Pulmonary artery endothelial cell (primary cell): ENCODE measurements at regions not wholly inside any gene's neighbourhood (a gene's known extent, or its start where the extent isn't known, plus 50 kb on each side); places are given as distances from the start of the nearest gene placed in this dataset.
A peak's percentile ranks its signal among the peaks of the same experiment; 100 is the strongest.
"Not testable (repeated sequence)": the region's sequence is repeated elsewhere in the genome, so short reads cannot be mapped to it uniquely, and the experiment has no call there.

ENCODE experiments used
- DNase-seq: peaks from one replicate; pipeline ENCODE4 v3.0.0-alpha.2; 2011; ENCODE audit warnings: low read depth, low spot score

GRCh38 chr1:98129491-98129890, 208.7 kb upstream of the DPYD start:
- DNase-seq = no peak

GRCh38 chr1:98126740-98127139, 205.9 kb upstream of the DPYD start:
- DNase-seq = no peak

GRCh38 chr1:98121646-98122045, 200.8 kb upstream of the DPYD start:
- DNase-seq = no peak

GRCh38 chr1:98119796-98120195, 199.0 kb upstream of the DPYD start:
- no peak for DNase-seq

- no peak for DNase-seq
Observed at GRCh38 chr1:98113811-98114210, 193.0 kb upstream of the DPYD start.

GRCh38 chr1:98112626-98113025, 191.8 kb upstream of the DPYD start:
- no peak for DNase-seq

- DNase-seq = no peak
Observed at GRCh38 chr1:98110674-98111073, 189.8 kb upstream of the DPYD start.

- not testable (repeated sequence) for DNase-seq
Observed at GRCh38 chr1:98108378-98108777, 187.5 kb upstream of the DPYD start.

- no peak for DNase-seq
Observed at GRCh38 chr1:98107256-98107655, 186.4 kb upstream of the DPYD start.

- DNase-seq = no peak
Observed at GRCh38 chr1:98104289-98104688, 183.5 kb upstream of the DPYD start.

GRCh38 chr1:98103617-98104285, 182.9 kb upstream of the DPYD start:
- DNase-seq = no peak

- no peak for DNase-seq
Observed at GRCh38 chr1:98102345-98103030, 181.7 kb upstream of the DPYD start.

GRCh38 chr1:98101364-98101763, 180.5 kb upstream of the DPYD start:
- no peak for DNase-seq

- no peak for DNase-seq
Observed at GRCh38 chr1:98099501-98099900, 178.7 kb upstream of the DPYD start.

GRCh38 chr1:98098473-98098872, 177.6 kb upstream of the DPYD start:
- DNase-seq = no peak

GRCh38 chr1:98090351-98090750, 169.5 kb upstream of the DPYD start:
- no peak for DNase-seq

- no peak for DNase-seq
Observed at GRCh38 chr1:98088381-98088780, 167.5 kb upstream of the DPYD start.

GRCh38 chr1:98086796-98087441, 166.1 kb upstream of the DPYD start:
- peak; percentile 96 for DNase-seq

GRCh38 chr1:98086156-98086555, 165.3 kb upstream of the DPYD start:
- DNase-seq = no peak

- DNase-seq = no peak
Observed at GRCh38 chr1:98084188-98084587, 163.4 kb upstream of the DPYD start.

GRCh38 chr1:98081944-98082343, 161.1 kb upstream of the DPYD start:
- no peak for DNase-seq

GRCh38 chr1:98078596-98078995, 157.8 kb upstream of the DPYD start:
- DNase-seq = no peak

- no peak for DNase-seq
Observed at GRCh38 chr1:98077691-98078090, 156.9 kb upstream of the DPYD start.
